ENCODE measurements at regions not wholly inside any gene's neighbourhood (a gene's known extent, or its start where the extent isn't known, plus 50 kb on each side); places are given as distances from the start of the nearest gene placed in this dataset.

- TF ChIP-seq EZH2phosphoT487 (IDR thresholded peaks at IDR 0.05; ENCODE audit: insufficient read depth, low read depth) (no peak), EZH2 (IDR thresholded peaks at IDR 0.05; ENCODE audit: insufficient read depth, poor library complexity, severe bottlenecking) (no peak)
Measured at GRCh38 chr6:28732052-28732451, 191.7 kb downstream of the TRIM27 start.

Data from GM23248 (cell line).